HG02852 (cell line): ENCODE measurements at regions not wholly inside any gene's neighbourhood (a gene's known extent, or its start where the extent isn't known, plus 50 kb on each side); places are given as distances from the start of the nearest gene placed in this dataset.
"Not testable (repeated sequence)": the region's sequence is repeated elsewhere in the genome, so short reads cannot be mapped to it uniquely, and the experiment has no call there.

ENCODE experiments used
- ATAC-seq: cut with Tn5 transposase; IDR thresholded peaks from one replicate; pipeline ENCODE4 v1.9.1; 2021; ENCODE audit warnings: mild to moderate bottlenecking, moderate library complexity; ENCODE audit not compliant: unreplicated experiment

GRCh38 chr5:25238720-25239119 lies 593.9 kb upstream of the CDH10 start:
- ATAC-seq = not testable (repeated sequence)

GRCh38 chr5:25224316-25224982 lies 579.7 kb upstream of the CDH10 start:
- no peak for ATAC-seq

- not testable (repeated sequence) for ATAC-seq
Observed at GRCh38 chr5:25199902-25200301, 555.1 kb upstream of the CDH10 start.

GRCh38 chr5:25190521-25191000 lies 545.8 kb upstream of the CDH10 start:
- ATAC-seq = peak; percentile 56

DNA sequence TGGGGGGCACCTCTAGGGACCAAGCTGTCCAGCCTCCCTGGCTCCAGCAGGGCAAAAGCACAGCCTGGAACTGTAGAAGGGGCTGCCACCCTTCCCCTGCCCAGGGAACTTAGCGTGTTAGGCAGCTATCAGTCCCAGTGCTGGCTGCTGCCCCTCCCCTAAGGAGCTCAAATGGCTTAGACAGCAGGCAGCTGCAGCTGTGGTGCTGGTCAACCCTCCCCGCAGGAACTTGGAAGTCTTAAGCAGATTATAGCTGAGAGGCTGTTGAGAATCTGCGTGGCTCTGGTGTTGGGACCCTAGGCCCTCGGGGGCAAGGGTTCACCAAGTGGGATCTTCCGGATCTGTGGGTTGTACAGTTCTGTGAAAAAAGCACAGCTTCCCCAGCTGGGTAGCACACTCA lies 536.5 kb upstream of the CDH10 start:
- no peak for ATAC-seq

- not testable (repeated sequence) for ATAC-seq
Observed at GRCh38 chr5:25162616-25163015, 517.8 kb upstream of the CDH10 start.

DNA sequence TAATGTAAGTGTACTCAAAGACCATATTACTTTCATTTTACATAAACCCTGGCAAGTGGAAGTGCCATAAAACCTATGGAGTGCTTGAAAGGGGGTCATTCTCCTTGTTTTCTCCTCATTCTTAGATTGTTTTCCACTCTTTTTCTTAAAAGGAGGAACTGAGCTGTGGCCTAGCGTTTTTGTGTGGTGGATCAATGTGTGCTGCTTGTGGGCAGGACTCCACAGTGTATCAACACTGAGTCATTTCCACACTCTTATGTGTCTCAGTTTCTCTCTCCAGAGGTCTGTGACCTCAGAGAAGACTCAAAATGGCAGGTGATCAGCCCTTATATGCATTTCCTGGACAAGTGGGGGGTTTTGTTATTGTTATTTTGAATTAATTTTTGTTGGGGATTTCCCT lies 516.1 kb upstream of the CDH10 start:
- no peak for ATAC-seq

DNA sequence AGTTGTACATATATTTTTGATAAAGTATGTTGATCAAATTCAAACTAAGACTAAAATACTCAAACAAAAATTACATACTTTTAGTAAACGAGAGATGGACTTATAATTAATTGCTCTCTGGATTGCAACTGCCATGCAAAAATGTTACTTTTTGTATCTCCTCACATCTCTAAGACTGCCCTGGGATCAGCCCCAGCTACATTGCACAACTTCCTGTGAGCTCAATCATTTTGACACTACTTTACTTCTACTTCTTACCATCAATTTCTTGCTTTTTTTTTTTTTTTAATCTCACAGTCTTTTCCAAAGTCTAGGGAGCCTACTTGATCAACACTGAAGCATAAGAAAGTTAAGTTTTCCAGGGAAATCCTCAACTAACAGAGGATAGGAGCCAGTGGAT lies 506.0 kb upstream of the CDH10 start:
- ATAC-seq = no peak

DNA sequence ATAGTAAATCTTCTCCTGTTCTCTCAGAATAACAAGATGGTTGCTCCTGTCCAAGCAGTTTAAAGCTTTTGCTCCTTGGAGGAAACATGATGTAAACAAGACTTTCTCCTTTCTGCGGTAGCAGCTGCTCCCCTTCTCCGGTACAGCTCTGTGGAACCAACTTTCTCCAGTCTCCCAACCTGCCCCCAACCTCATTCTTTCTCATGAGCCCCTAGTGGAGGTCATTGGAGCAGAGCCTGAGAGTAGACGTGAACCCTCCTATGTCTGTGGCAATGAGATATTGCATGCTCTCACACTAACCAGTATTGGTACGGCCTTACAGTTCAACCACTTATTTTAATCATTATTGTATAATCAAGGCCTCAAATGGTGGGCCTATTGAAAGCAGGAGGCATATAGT lies 483.8 kb upstream of the CDH10 start:
- no peak for ATAC-seq

DNA sequence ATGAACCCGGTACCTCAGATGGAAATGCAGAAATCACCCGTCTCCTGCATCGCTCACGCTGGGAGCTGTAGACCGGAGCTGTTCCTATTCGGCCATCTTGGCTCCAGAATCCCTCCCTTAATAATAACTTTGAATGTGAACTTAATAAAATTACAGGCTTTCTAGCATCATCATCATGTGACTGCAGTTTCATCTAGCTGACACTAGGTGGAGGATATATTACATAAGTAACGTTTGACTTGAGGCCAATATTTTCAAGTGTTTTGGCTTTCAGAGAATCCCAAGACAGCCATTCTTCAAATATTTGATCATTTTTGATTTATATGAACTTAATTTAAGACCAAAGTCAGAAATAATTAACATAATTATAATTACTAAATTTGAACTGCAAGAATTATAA lies 474.9 kb upstream of the CDH10 start:
- no peak for ATAC-seq

GRCh38 chr5:25107853-25108252 lies 463.1 kb upstream of the CDH10 start:
- ATAC-seq = no peak

DNA sequence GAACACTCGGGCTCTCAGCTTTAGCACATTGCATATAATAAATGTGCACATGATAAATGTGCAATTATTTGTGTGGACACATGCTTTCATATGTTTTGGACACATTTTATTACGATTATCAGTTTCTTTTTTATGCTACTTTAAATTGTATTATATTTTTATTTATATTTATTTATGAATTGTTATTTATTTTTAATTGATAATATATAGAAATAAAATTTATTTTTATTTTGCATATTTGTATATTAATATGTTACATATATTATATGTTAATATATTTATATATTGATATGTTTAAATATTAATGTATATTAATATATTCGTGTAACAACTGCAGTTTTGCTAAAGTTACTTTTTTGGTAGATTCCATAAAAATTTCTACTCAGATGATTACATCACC lies 454.8 kb upstream of the CDH10 start:
- ATAC-seq = no peak

GRCh38 chr5:25095261-25095660 lies 450.5 kb upstream of the CDH10 start:
- ATAC-seq = no peak

DNA sequence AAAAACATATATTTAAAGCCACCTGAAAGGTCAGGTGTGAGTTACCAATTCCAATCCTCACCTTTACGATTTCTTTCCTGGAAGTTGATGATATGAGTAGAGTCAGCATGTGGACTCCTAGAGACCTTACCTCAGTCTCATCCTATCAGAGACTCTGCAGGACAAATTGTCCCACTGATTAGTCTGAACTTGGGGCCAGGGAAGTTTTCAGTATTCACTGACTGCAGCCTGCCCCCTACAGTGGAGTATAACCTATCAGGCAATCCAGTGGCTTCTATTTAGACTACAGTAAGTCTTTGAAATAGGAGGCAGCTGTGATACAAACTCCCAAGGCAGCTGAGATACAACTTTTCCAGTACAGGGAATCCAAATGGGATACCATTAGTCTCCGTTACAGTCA lies 449.4 kb upstream of the CDH10 start:
- no peak for ATAC-seq

GRCh38 chr5:25091921-25092320 lies 447.1 kb upstream of the CDH10 start:
- no peak for ATAC-seq

DNA sequence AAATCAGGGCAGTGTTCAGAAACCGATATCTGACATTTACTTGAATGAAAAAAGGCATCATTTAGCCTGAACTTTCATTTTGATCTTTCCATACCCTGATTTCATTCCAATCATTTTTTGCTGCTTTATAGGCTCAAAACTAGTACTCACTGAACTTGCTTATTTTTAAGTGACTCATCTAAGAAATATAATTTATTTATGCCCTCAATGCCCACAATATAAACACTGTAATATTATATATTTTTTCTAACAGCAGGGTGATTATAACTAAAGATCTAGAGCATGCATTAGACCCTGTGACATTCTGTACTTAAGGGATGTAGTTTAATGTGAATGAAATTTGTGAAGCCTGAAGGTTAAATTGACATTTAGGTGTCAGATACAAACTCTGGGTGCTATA lies 446.1 kb upstream of the CDH10 start:
- ATAC-seq = no peak

- ATAC-seq = no peak
Observed at GRCh38 chr5:25090275-25090674, 445.5 kb upstream of the CDH10 start.

DNA sequence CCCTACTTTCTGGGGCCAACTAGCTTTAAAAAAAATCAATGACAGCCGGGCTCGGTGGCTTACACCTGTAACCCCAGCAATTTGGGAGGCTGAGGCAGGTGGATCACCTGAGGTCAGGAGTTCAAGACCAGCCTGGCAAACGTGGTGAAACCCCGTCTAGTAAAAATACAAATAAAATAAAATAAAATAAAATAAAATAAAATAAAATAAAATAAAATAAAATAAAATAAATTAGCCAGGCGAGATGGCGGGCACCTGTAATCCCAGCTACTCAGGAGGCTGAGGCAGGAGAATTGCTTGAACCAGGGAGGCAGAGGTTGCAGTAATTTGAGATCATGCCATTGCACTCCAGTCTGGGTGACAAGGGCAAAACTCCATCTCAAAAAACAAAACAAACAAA lies 443.9 kb upstream of the CDH10 start:
- ATAC-seq = not testable (repeated sequence)

- not testable (repeated sequence) for ATAC-seq
Observed at GRCh38 chr5:25083261-25083660, 438.5 kb upstream of the CDH10 start.

- no peak for ATAC-seq
Observed at GRCh38 chr5:25066239-25066638, 421.5 kb upstream of the CDH10 start.

- ATAC-seq = no peak
Observed at GRCh38 chr5:25064306-25064705, 419.5 kb upstream of the CDH10 start.

DNA sequence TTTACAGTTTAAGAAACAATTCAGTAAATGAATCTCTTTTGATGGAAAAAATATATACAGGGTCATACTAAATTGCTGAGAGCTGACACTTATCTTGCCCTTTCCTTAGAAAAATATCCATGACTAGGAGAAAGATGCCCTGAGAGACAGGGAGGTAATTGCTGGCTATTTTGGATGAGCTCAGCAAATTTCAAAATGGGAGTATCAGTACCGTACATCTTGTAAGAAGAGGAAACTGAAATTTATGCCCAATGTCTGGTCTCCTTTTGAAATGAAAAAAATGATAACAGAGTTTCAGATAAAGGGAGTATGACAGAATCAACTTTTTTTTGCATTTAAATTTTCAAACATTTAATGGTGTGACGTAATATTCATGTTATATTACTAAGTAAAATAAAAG lies 415.8 kb upstream of the CDH10 start:
- no peak for ATAC-seq

GRCh38 chr5:25056836-25057235 lies 412.1 kb upstream of the CDH10 start:
- ATAC-seq = no peak
